ENCODE measurements at regions not wholly inside any gene's neighbourhood (a gene's known extent, or its start where the extent isn't known, plus 50 kb on each side); places are given as distances from the start of the nearest gene placed in this dataset.
"Not testable (repeated sequence)": the region's sequence is repeated elsewhere in the genome, so short reads cannot be mapped to it uniquely, and the experiment has no call there.

- in situ Hi-C loops (cut with HindIII; ENCODE audit: low pct_unique_long_range_greater_than_20kb, low sequenced_read_pairs) = no loop called here
- no peak for DNase-seq (ENCODE audit: low read depth)
Measured at GRCh38 chr20:12435268-12435667, 517.6 kb downstream of the BTBD3 start.

DNA sequence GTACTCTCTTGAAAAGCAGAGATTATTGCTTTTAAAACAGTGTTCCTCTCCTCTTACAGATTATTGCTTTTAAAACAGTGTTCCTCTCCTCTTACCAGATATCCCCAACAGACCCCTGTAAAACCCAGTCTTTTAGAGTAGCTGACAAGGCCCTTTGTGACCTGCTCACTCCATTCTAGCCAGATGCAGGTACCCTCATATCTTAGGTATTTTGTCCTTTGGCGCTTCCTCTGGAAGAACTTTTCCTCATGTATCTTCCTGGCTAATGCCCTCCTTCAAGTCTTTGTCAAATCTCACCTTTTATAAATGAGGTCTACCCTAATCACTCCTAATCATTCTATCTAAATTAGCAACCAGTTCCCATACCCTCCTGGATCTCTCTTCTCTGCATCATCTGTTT is 536.0 kb downstream of the BTBD3 start:
- no peak for DNase-seq (ENCODE audit: low read depth)
- in situ Hi-C loops (cut with HindIII; ENCODE audit: low pct_unique_long_range_greater_than_20kb, low sequenced_read_pairs) = no loop called here

DNA sequence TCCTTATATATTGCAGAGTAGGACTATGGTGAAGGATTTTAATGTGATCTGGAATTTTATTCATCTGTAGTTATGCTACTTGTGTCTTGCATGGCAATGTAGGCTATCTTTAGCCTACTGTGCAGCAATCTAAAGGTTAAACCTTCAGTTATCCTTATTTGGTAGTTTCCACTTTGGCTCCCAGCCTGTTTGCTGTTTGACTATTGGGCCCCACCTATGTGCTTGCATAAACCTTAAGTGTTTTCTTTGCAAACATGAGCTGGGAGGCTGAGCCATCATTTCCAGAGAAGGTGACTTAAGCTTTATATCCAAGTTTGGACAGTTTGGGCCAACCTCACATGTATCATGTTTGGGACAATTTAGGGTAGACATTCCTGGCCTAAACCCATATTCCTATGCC is 537.5 kb downstream of the BTBD3 start:
- DNase-seq (ENCODE audit: low read depth) = no peak
- in situ Hi-C loops (cut with HindIII; ENCODE audit: low pct_unique_long_range_greater_than_20kb, low sequenced_read_pairs) = no loop called here

DNA sequence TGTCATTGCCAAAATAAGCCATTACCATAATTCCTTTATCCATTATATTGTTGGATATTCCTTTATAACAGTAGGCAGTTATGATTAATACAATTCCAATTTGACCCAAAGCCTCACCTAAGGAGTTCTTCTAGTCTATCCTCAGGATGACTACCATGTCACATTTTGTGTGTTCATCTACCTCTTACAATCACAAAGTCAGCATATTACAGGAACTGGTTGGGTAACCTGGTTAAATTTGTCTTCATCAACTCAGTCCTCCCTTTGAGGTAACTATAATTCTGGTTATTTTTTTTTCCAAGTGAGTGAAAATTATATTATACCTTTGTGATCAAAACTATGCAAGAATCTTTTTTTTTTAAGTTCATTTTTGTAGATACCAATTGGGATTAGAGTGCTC is 540.5 kb downstream of the BTBD3 start:
- no peak for DNase-seq (ENCODE audit: low read depth)
- in situ Hi-C loops (cut with HindIII; ENCODE audit: low pct_unique_long_range_greater_than_20kb, low sequenced_read_pairs) = no loop called here

DNA sequence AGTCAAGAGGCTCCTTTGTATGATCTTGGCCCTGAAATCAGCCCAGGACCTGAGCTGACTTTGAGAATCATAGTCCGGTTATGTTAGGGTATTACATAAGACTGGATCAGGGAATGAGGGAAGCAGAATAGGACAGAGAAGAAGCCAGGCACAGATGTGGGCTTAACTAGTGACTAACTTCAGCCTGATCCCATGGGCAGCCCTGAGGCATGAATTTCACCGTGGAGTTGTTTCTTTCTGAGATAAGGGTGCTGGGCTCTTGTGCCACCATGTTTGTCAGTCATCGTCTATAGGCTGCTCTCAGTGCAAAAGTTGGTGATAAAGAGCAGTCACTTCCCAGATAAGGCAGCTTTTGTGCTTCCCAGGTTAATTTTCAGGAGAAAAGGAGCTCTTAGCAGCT is 544.7 kb upstream of the SPTLC3 start:
- in situ Hi-C loops (cut with HindIII; ENCODE audit: low pct_unique_long_range_greater_than_20kb, low sequenced_read_pairs) = no loop called here
- DNase-seq (ENCODE audit: low read depth) = no peak

DNA sequence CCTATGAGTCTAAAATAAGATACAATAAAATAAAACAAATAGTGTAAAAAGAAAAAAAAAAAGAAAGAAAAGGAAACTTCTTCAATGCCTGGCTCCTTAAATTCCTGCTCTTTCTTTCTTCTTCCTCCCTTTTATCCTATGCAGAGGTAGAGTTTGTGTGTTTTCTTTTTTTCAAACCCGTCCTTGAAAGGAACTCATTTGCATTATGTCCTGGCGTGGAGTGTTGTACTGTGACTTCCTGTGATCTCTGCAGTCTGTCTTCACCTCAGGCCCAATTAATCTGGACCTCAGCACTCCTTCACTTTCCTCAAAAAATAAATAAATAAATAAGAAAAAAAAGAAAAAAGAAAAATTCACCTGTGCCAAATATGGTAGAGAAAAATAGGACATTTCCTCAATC is 541.9 kb upstream of the SPTLC3 start:
- in situ Hi-C loops (cut with HindIII; ENCODE audit: low pct_unique_long_range_greater_than_20kb, low sequenced_read_pairs) = no loop called here
- no peak for DNase-seq (ENCODE audit: low read depth)

DNA sequence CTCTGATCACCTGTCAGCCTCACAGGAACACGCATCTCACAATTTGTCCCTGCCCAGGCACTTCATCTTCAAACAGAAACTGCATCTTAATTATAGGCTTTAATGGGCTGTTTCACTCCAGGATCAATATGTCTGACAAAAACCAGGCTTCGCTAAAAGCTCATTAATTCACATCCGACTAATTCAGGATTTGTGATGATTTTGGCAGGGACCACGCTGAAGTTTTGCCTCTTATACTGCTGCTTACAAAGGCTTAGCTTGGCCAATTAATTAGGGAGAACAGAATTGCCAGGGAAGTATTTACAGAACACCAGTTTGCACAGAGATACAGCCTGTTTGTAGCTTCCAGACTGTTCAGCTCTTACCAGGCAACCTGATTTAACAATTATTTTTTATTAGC is 541.0 kb upstream of the SPTLC3 start:
- DNase-seq (ENCODE audit: low read depth) = no peak
- in situ Hi-C loops (cut with HindIII; ENCODE audit: low pct_unique_long_range_greater_than_20kb, low sequenced_read_pairs) = no loop called here

DNA sequence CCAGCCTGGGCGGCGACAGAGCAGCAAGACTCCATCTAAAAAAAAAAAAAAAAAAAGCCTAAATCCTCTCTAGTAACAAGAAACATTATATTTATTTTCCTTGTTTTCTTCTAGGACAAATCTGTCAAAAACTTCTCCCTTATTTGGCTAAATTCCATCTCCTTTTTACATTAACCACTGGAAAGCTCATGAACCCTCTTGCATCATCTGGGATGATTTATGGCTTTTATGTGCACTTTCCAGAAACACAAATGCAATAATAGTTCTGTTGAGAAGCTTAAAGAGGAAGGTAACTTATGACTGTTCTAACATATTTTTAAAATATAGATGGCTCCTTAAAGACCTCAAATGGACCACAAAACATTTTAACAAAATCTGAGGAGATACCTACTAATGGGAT is 526.1 kb upstream of the SPTLC3 start:
- no peak for DNase-seq (ENCODE audit: low read depth)
- in situ Hi-C loops (cut with HindIII; ENCODE audit: low pct_unique_long_range_greater_than_20kb, low sequenced_read_pairs) = no loop called here

- no peak for DNase-seq (ENCODE audit: low read depth)
- in situ Hi-C loops (cut with HindIII; ENCODE audit: low pct_unique_long_range_greater_than_20kb, low sequenced_read_pairs) = no loop called here
Measured at GRCh38 chr20:12502443-12502842, 506.3 kb upstream of the SPTLC3 start.

- DNase-seq (ENCODE audit: low read depth) = no peak
- in situ Hi-C loops (cut with HindIII; ENCODE audit: low pct_unique_long_range_greater_than_20kb, low sequenced_read_pairs) = no loop called here
Measured at GRCh38 chr20:12504779-12505178, 504.0 kb upstream of the SPTLC3 start.

GRCh38 chr20:12511499-12511898 is 497.3 kb upstream of the SPTLC3 start:
- in situ Hi-C loops (cut with HindIII; ENCODE audit: low pct_unique_long_range_greater_than_20kb, low sequenced_read_pairs) = no loop called here
- no peak for DNase-seq (ENCODE audit: low read depth)

DNA sequence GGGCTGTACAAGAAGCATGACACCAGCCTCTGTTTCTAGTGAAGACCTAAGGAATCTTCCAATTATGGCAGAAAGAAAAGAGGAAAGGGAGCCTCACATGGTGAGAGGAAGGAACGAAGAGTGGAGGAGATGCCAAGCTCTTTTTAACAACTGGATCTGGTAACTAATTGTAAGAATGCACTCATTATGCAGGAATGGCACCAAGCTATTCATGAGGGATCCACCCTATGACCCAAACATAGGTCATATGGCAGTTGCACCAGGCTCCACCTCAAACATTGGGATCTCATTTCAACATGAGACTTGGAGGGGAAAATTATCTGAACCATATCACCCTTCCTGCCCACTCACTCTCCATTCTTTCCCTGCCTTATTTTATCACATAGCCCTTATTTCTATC is 496.0 kb upstream of the SPTLC3 start:
- in situ Hi-C loops (cut with HindIII; ENCODE audit: low pct_unique_long_range_greater_than_20kb, low sequenced_read_pairs) = no loop called here
- DNase-seq (ENCODE audit: low read depth) = no peak

DNA sequence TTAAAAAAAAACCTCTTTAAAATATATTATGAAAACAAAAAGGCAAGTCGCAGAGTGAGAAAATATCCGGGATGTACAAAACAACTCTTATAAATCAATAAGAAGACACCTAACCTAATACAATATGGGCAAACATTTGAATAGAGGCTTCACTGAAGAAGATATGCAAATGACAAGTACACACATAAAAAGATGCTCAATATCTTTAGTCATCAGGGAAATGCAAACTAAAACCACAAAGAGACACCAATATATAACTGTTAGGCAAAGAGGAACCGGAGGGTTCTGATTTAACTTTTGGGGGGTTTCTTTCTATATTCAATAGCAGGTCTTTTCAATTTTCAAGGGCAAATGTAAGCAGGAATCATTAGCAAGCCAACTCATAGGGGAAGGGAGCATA is 480.7 kb upstream of the SPTLC3 start:
- in situ Hi-C loops (cut with HindIII; ENCODE audit: low pct_unique_long_range_greater_than_20kb, low sequenced_read_pairs) = no loop called here
- no peak for DNase-seq (ENCODE audit: low read depth)

- in situ Hi-C loops (cut with HindIII; ENCODE audit: low pct_unique_long_range_greater_than_20kb, low sequenced_read_pairs) = no loop called here
- no peak for DNase-seq (ENCODE audit: low read depth)
Measured at GRCh38 chr20:12528591-12529041, 480.2 kb upstream of the SPTLC3 start.

DNA sequence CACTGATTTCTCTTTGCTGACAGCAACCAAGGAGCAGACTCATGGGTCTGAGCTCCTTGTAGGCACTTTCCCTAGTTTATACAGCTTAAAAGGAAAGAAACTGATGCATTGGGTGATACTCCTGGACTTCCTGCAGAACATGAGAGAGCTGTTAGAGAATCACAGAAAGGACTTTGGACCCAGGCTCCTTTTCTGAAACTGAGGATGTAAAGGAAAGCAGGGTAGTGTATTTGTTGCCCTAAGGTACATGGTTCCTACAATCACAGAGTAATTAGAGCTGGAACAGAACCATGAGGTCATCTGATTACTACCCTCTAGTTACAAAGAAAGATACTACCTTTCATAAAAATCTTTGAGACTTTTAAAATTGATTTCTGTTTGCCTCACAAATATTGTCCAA is 477.1 kb upstream of the SPTLC3 start:
- DNase-seq (ENCODE audit: low read depth) = no peak
- in situ Hi-C loops (cut with HindIII; ENCODE audit: low pct_unique_long_range_greater_than_20kb, low sequenced_read_pairs) = no loop called here

DNA sequence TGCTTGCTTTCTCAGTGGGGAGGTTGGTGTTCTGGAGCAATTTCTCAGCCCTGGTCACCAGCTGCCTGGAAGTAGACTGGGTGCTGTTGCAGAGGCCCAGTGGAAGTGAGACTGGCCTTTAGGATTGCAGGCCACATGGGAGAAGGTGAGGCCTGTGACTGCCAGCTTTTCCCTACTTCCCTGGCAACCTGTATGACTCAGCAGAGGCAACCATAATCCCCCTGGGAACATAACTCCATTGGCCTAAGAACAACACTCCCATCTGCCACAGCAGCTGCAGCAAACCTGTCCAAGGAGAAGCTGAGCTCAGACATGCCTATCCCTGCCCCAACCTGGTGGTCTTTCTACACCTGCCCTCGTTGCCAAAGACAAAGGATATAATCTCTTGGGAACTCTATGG is 473.5 kb upstream of the SPTLC3 start:
- no peak for DNase-seq (ENCODE audit: low read depth)
- in situ Hi-C loops (cut with HindIII; ENCODE audit: low pct_unique_long_range_greater_than_20kb, low sequenced_read_pairs) = no loop called here

DNA sequence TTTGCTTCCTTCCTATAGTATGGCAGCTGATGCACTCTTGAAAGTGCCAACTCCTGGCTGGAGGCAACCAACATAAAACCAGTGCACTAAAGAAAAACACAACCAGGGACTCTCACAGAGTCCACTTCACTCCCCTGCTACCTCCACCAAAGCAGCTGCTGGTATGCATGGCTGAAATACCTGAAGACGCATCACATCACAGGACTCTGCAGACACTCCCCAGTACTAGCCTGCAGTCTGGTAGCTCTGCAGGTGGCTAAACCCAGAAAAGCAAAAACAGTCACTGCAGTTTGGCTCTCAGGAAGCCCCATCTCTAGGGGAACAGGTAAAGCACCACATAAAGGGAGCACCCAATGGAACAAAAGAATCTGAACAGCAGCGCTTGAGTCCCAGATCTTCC is 473.0 kb upstream of the SPTLC3 start:
- no peak for DNase-seq (ENCODE audit: low read depth)
- in situ Hi-C loops (cut with HindIII; ENCODE audit: low pct_unique_long_range_greater_than_20kb, low sequenced_read_pairs) = no loop called here

- in situ Hi-C loops (cut with HindIII; ENCODE audit: low pct_unique_long_range_greater_than_20kb, low sequenced_read_pairs) = no loop called here
- peak; percentile 19 for DNase-seq (ENCODE audit: low read depth)
Measured at GRCh38 chr20:12554426-12554825, 454.3 kb upstream of the SPTLC3 start.

- in situ Hi-C loops (cut with HindIII; ENCODE audit: low pct_unique_long_range_greater_than_20kb, low sequenced_read_pairs) = no loop called here
Measured at GRCh38 chr20:12555369-12555768, 453.4 kb upstream of the SPTLC3 start.

GRCh38 chr20:12555849-12556248 is 452.9 kb upstream of the SPTLC3 start:
- in situ Hi-C loops (cut with HindIII; ENCODE audit: low pct_unique_long_range_greater_than_20kb, low sequenced_read_pairs) = not testable (repeated sequence)

More at GRCh38 chr20:12555369-12555768, 453.4 kb upstream of the SPTLC3 start:
- DNase-seq (ENCODE audit: low read depth) = peak; percentile 19

GRCh38 chr20:12557224-12557623 is 451.5 kb upstream of the SPTLC3 start:
- in situ Hi-C loops (cut with HindIII; ENCODE audit: low pct_unique_long_range_greater_than_20kb, low sequenced_read_pairs) = no loop called here
- DNase-seq (ENCODE audit: low read depth) = no peak

More at GRCh38 chr20:12555849-12556248, 452.9 kb upstream of the SPTLC3 start:
- not testable (repeated sequence) for DNase-seq (ENCODE audit: low read depth)

All from Caki2 (cell line).